Testis (tissue), 2 donors: ENCODE measurements at regions not wholly inside any gene's neighbourhood (a gene's known extent, or its start where the extent isn't known, plus 50 kb on each side); places are given as distances from the start of the nearest gene placed in this dataset.

ENCODE experiments used
- DNase-seq: peaks from one replicate; pipeline ENCODE4 v3.0.0-alpha.2; 2019
- H3K27ac ChIP-seq, 2 donors: fragments of 200-600 bp; sonication (generic); one replicate each; pipeline ENCODE4 v1.5.1; 2019
- H3K27me3 ChIP-seq: fragments of 200-600 bp; sonication (generic); one replicate; pipeline ENCODE4 v1.5.1; 2019
- H3K36me3 ChIP-seq: fragments of 200-600 bp; sonication (generic); one replicate; pipeline ENCODE4 v1.5.1; 2017; ENCODE audit warnings: low read depth; ENCODE audit errors: missing control alignments
- H3K4me1 ChIP-seq: fragments of 200-600 bp; sonication (generic); one replicate; pipeline ENCODE4 v1.5.1; 2019
- H3K4me3 ChIP-seq, 2 donors: fragments of 200-600 bp; sonication (generic); one replicate each; pipeline ENCODE4 v1.5.1; 2017 to 2019
- H3K9me3 ChIP-seq: fragments of 200-600 bp; sonication (generic); one replicate; pipeline ENCODE4 v1.5.1; 2017
- POLR2A ChIP-seq: fragments of 450-650 bp; IDR thresholded peaks from one replicate; pipeline ENCODE4 v1.6.1; 2017; ENCODE audit warnings: antibody characterized with exemption, mild to moderate bottlenecking, moderate library complexity
- WGBS, 2 donors: methylation state at CpG; one replicate each; pipeline ENCODE4 v1.1.5; 2018; 5-methylcytosine and 5-hydroxymethylcytosine counted together
- intact Hi-C: fragments of 100-400 bp; cut with DNase I; formaldehyde crosslinking; loops from one replicate; pipeline ENCODE4 v1.15.1; 2023; ENCODE audit warnings: low total_unique reads
- TF ChIP-seq, protein P1 (sequence below), 3 experiments: fragments of 450-650 bp in 2 of 3; fragments of 200-600 bp in 1 of 3; sonication (generic) in 1 of 3; IDR thresholded peaks; one replicate each; pipeline ENCODE4 v1.5.1; 2016 to 2019; ENCODE audit warnings: antibody characterized with exemption in 3 of 3, mild to moderate bottlenecking in 2 of 3, moderate library complexity in 1 of 3

- no peak overlapping the region for H3K4me3 ChIP-seq
- no peaks in the 10 kb centered on the region for H3K9me3 ChIP-seq
- H3K36me3 ChIP-seq: no peaks in the 10 kb centered on the region
- H3K27ac ChIP-seq: no peak overlapping the region
- DNase-seq: no peak
- no peaks in the 10 kb centered on the region for H3K27me3 ChIP-seq
- TF ChIP-seq, protein P1, sequence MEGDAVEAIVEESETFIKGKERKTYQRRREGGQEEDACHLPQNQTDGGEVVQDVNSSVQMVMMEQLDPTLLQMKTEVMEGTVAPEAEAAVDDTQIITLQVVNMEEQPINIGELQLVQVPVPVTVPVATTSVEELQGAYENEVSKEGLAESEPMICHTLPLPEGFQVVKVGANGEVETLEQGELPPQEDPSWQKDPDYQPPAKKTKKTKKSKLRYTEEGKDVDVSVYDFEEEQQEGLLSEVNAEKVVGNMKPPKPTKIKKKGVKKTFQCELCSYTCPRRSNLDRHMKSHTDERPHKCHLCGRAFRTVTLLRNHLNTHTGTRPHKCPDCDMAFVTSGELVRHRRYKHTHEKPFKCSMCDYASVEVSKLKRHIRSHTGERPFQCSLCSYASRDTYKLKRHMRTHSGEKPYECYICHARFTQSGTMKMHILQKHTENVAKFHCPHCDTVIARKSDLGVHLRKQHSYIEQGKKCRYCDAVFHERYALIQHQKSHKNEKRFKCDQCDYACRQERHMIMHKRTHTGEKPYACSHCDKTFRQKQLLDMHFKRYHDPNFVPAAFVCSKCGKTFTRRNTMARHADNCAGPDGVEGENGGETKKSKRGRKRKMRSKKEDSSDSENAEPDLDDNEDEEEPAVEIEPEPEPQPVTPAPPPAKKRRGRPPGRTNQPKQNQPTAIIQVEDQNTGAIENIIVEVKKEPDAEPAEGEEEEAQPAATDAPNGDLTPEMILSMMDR (IDR thresholded peaks at IDR 0.05): no peak
- TF ChIP-seq POLR2A: no peak
- no peaks in the 10 kb centered on the region for H3K4me1 ChIP-seq
- intact Hi-C loops: no loop called here
- WGBS, 2 donors: 88 to 94% methylated on average over 3 of the region's 3 CpGs
These were observed 832.4 kb downstream of the PCDH18 start for GRCh38 chr4:136699905-136700304.

DNA sequence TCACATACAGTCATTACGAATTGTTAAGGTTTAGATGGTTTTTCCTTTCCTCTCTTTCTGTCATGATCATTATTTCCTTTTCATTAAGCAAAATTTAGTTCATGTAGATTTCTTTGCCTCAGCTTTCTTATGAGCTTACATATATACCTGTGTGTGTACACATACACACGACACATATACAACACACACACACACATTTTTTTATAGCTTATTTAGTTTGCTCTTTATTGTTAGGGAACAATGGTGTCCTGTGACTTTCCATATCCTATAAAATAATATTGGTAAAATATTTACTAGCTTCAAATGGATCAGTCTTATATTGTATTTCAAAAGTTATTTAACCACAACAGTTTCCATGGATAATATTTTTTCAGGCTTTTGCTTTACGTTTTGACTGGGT, 840.7 kb downstream of the PCDH18 start:
- no peak for DNase-seq
- H3K27me3 ChIP-seq: no peaks in the 10 kb centered on the region
- intact Hi-C loops: no loop called here
- no peak overlapping the region for H3K27ac ChIP-seq
- TF ChIP-seq, protein P1 (IDR thresholded peaks at IDR 0.05): no peak
- TF ChIP-seq POLR2A: no peak
- no peaks in the 10 kb centered on the region for H3K36me3 ChIP-seq
- no peaks in the 10 kb centered on the region for H3K9me3 ChIP-seq
- 88 to 91% methylated on average over 3 of the region's 3 CpGs for WGBS, 2 donors
- no peaks in the 10 kb centered on the region for H3K4me1 ChIP-seq
- no peak overlapping the region for H3K4me3 ChIP-seq

- intact Hi-C loops: no loop called here
- 60 to 89% methylated on average over 1 of the region's 1 CpG for WGBS, 2 donors
- H3K27ac ChIP-seq: no peak overlapping the region
- H3K9me3 ChIP-seq: no peaks in the 10 kb centered on the region
- no peak for DNase-seq
- no peak overlapping the region for H3K4me3 ChIP-seq
- H3K36me3 ChIP-seq: no peaks in the 10 kb centered on the region
- no peaks in the 10 kb centered on the region for H3K4me1 ChIP-seq
- H3K27me3 ChIP-seq: no peaks in the 10 kb centered on the region
- TF ChIP-seq, protein P1 (IDR thresholded peaks at IDR 0.05): no peak
- TF ChIP-seq POLR2A: no peak
These were observed 841.9 kb downstream of the PCDH18 start for GRCh38 chr4:136690360-136690759.

- no peaks in the 10 kb centered on the region for H3K27me3 ChIP-seq
- no peak overlapping the region for H3K27ac ChIP-seq
- H3K4me3 ChIP-seq: no peak overlapping the region
- WGBS, 2 donors: 76 to 90% methylated on average over 1 to 2 of the region's 2 CpGs
- no peaks in the 10 kb centered on the region for H3K36me3 ChIP-seq
- intact Hi-C loops: no loop called here
- no peaks in the 10 kb centered on the region for H3K9me3 ChIP-seq
- TF ChIP-seq, protein P1 (IDR thresholded peaks at IDR 0.05): no peak
- no peak for TF ChIP-seq POLR2A
- H3K4me1 ChIP-seq: no peaks in the 10 kb centered on the region
- no peak for DNase-seq
These were observed 844.7 kb downstream of the PCDH18 start for GRCh38 chr4:136687596-136687995.

DNA sequence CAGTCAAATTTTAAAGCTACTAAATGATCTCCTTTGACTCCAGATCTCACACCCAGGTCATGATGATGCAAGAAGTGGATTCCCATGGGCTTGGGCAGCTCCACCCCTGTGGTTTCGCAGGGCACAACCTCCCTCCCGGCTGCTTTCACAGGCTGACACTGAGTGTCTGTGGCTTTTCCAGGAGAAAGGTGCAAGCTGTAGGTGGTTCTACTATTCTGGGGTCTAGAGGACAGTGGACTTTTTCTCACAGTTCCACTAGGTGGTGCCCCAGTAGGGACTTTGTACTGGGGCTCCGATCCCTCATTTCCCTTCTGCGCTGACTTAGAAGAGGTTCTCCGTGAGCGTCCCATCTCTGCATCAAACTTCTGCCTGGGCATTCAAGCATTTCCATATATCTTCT, 845.2 kb downstream of the PCDH18 start:
- Histone ChIP-seq H3K4me1 (no peaks in the 10 kb centered on the region), H3K27me3 (no peaks in the 10 kb centered on the region), H3K9me3 (no peaks in the 10 kb centered on the region), H3K27ac (no peak overlapping the region), H3K4me3 (no peak overlapping the region), H3K36me3 (no peaks in the 10 kb centered on the region)
- intact Hi-C loops: no loop called here
- no peak for DNase-seq
- WGBS, 2 donors: 89 to 98% methylated on average over 6 of the region's 6 CpGs
- TF ChIP-seq, protein P1 (IDR thresholded peaks at IDR 0.05): no peak
- no peak for TF ChIP-seq POLR2A
